Stimulated activated CD4-positive, alpha-beta T cell treated with anti-CD3 and anti-CD28 coated beads, Interleukin-2, amount 100 ng/mL, for 24 hours (primary cell): ENCODE measurements at regions not wholly inside any gene's neighbourhood (a gene's known extent, or its start where the extent isn't known, plus 50 kb on each side); places are given as distances from the start of the nearest gene placed in this dataset.
"Not testable (repeated sequence)": the region's sequence is repeated elsewhere in the genome, so short reads cannot be mapped to it uniquely, and the experiment has no call there.

ENCODE experiments used
- DNase-seq, 2 donors: peaks; one replicate each; pipeline ENCODE4 v3.0.0-alpha.2; 2020

GRCh38 chr10:52551046-52551445 is 221.5 kb downstream of the MBL2 start:
- DNase-seq: no peak

- no peak for DNase-seq
Observed at GRCh38 chr10:52558090-52558489, 214.5 kb downstream of the MBL2 start.

- no peak for DNase-seq
Observed at GRCh38 chr10:52561322-52561721, 211.3 kb downstream of the MBL2 start.

- DNase-seq: no peak
Observed at GRCh38 chr10:52563360-52563759, 209.2 kb downstream of the MBL2 start.

DNA sequence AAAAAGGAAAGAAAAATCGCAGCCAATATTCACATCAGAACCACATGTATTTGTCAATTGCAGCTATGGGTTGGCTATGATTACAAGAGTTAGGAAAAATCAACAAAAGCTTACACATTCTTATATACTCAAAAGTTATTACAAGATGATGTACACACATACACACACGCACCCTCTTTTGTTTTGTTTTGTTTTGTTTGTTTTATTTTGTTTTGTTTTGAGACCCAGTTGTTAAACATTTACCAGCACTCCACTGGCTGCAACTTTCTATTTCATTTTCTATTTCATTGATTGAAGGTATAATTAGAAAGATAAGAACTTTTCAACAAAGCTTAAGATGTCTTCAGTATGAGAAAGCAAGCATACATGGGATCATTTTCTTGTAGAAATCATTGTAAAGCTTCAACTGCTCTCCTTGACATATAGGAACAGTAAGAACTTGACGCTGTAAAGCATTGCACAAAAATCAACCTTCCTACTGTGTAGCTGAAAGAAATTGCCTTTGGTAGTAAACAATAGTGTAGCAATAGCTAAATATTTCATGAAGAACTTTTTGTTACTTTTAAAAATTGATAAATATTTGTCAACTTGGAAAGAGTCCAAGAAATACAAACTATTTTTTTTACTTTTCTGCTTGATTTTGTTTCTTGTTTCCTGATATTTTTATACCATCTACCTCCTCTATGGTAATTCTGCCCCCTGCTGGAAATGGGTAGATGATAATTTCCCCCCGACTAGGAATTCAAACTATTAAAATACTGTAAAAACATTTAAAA is 205.9 kb downstream of the MBL2 start:
- no peak for DNase-seq

- no peak for DNase-seq
Observed at GRCh38 chr10:52567247-52567580, 205.4 kb downstream of the MBL2 start.

DNA sequence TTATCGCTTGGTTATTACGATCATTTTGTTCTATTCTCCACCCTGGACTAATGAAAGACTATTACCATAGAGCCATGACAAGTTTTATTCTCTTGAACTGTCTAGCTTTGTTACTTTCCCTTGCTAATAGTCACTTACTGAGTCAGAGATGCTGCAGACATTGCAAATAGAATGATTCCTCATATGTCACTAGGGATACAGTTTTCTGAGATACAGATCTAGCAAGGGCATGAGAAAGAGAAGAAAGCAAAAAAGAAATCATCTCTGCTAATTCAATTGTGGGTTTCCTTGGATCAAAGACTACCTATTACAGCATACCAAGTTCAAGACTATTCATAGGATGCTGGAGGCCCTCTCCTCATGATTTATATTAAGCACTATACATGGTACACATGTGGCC is 204.3 kb downstream of the MBL2 start:
- DNase-seq: no peak

DNA sequence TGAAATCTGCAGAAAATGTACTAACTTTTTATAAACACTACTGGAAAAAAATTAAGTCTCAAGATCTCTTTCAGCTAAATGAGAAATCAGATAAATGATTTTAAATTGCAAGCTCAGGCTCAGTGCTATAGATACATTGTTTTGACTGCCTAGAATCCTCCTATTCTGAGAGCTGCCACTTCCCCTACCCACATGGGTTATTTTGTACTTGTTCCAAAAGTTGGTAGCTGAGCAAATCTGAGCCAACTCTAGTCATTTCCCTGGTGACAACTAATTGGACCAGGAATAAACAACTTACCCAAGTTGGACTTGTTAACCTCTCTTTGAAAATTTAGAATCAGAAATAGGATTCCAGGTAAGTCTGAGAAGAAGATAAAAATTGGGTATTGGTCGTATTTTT is 202.1 kb downstream of the MBL2 start:
- DNase-seq: no peak

DNA sequence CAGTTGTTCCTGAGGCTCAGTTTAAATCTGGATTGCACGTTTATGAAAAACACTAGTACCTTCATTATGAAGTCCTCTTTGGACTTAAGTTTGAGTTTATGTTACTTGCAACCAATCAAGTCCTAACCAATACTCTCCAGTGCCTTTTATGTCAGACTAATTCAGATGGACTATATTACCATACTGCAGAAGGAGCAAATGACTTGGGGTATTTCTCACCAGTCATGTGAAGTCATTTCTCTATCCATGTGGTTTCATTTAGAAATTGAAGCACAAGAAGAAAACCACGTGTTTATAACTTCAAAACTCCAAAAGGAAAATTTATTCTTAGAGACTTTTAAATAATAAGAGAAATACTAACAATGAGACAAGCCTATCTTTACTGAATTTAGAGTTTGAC is 201.6 kb downstream of the MBL2 start:
- no peak for DNase-seq

GRCh38 chr10:52571516-52572182 is 200.9 kb downstream of the MBL2 start:
- DNase-seq: no peak

DNA sequence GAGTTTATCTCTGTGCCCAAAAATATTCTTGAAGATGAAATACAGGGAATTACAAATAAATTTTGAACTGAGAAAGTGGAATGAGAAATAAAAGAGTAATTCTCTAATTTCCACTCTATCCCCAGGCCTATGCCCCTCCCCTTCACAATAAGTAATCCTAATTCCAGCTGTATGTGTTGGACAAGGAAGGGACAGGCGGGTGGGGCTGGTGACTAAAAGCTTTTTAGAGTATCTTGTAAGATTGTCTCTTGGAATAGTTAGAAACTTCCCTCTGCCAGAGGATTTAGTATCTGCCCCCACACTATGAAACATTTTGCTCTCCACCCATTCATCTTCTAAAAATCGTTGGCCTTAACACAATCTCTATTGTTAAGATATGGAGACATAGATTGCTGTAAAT is 199.2 kb downstream of the MBL2 start:
- no peak for DNase-seq

DNA sequence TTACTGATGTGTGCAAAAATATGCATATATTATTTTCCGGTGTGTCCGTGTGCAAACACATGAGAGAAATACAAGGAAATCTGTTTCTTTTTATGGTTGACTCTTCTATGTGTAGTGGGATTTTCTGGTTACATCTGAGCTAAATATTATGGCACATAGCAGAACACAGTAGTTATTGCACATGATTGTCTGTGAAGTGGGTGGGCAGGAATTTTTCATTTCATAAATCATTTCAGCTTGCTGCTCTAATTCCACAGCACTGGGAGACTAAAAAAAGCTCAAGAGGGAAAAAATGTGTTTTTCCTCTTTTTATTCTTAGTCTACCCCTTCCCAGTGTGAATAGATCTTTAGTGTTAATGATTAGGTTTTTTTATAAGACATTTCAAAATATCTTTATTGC is 197.9 kb downstream of the MBL2 start:
- no peak for DNase-seq

- DNase-seq: no peak
Observed at GRCh38 chr10:52577047-52577446, 195.5 kb downstream of the MBL2 start.

GRCh38 chr10:52578871-52579405 is 193.6 kb downstream of the MBL2 start:
- DNase-seq: no peak

GRCh38 chr10:52581636-52582035 is 190.9 kb downstream of the MBL2 start:
- DNase-seq: not testable (repeated sequence)

DNA sequence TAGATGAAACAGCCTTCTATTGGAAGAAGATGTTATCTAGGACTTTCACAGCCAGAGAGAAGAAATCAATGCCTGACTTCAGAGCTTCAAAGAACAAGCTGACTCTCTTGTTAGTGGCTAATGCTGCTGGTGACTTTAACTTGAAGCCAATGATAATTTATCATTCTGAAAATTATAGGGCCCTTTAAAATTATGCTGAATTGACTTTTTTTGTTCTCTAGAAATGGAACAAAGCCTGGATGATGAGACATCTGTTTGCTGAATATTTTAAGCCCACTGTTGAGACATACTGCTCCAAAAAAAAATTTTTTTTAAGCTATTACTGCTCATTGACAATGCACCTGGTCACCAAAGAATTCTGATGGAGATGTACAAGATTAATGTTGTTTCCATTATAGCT is 189.2 kb downstream of the MBL2 start:
- no peak for DNase-seq

- DNase-seq: no peak
Observed at GRCh38 chr10:52586710-52587109, 185.9 kb downstream of the MBL2 start.

- DNase-seq: no peak
Observed at GRCh38 chr10:52597189-52597863, 175.3 kb downstream of the MBL2 start.

- no peak for DNase-seq
Observed at GRCh38 chr10:52598936-52599335, 173.6 kb downstream of the MBL2 start.

GRCh38 chr10:52599551-52600200 is 172.9 kb downstream of the MBL2 start:
- DNase-seq: no peak

GRCh38 chr10:52604131-52604530 is 168.5 kb downstream of the MBL2 start:
- not testable (repeated sequence) for DNase-seq

GRCh38 chr10:52609071-52609470 is 163.5 kb downstream of the MBL2 start:
- DNase-seq: no peak

DNA sequence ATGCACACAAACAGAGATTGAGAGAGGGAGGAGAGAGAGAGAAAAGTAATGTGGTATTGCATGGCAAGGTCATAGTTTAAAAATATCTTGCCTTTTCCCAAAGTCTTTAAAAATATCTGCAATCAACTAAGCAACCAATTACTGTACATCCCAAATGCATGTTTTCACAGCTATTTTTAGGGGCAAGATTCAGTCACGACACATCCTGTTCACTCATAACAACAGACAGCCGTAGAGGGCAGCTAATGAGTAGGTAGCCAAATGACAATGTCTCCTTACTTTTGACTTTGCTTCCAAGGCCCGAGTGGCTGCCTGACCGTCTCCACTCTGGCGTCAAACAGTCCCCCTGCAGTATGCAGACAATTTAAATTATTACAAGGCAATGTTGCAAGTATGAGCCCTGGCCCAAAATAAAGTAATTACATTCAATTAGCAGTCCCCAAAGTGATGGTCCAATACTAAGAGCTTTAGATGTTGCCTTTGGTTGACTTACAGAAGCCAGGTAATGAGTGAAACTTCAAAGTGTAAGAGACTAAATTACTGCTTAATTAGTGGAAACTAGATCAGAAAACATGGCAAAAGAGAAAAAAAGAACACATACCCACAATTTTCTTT is 162.9 kb downstream of the MBL2 start:
- no peak for DNase-seq
